ENCODE measurements at regions not wholly inside any gene's neighbourhood (a gene's known extent, or its start where the extent isn't known, plus 50 kb on each side); places are given as distances from the start of the nearest gene placed in this dataset.

DNA sequence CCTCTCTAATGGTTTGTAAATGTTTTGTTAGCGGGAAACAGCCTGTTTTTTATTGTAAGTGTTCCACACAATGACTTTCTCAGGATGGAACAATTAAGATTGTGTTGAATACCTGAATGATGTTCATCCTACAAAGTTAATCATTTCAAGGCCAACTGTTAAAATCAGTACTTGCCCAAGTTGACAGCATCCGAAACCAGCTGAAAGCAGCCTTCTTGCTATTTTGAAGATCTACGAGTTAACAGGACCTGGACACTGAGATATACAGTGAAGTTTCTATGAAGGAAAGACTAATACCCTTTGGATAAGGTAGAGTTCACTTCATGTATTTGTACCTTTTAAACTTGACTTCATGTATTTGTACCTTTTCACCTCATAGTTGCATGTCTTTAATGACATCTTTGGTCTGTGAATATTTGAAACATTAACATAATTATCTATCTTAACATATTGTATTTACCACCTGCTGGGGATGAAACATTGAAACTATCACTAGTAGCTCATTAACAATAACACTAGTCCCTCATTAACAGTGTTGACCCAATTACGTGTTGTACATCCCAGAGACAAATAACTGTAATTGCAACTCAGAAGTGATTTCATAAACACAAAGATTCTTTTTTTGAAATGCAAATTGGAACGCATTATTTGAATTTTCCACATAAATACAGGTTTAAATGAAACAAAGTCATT is 556.0 kb upstream of the MEX3C start:
- H3K4me3 ChIP-seq (ENCODE audit: low read depth, low read length): no peak overlapping the region
- TF ChIP-seq, protein P1, sequence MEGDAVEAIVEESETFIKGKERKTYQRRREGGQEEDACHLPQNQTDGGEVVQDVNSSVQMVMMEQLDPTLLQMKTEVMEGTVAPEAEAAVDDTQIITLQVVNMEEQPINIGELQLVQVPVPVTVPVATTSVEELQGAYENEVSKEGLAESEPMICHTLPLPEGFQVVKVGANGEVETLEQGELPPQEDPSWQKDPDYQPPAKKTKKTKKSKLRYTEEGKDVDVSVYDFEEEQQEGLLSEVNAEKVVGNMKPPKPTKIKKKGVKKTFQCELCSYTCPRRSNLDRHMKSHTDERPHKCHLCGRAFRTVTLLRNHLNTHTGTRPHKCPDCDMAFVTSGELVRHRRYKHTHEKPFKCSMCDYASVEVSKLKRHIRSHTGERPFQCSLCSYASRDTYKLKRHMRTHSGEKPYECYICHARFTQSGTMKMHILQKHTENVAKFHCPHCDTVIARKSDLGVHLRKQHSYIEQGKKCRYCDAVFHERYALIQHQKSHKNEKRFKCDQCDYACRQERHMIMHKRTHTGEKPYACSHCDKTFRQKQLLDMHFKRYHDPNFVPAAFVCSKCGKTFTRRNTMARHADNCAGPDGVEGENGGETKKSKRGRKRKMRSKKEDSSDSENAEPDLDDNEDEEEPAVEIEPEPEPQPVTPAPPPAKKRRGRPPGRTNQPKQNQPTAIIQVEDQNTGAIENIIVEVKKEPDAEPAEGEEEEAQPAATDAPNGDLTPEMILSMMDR (IDR thresholded peaks at IDR 0.05; ENCODE audit: insufficient read depth, low read length): no peak

GRCh38 chr18:51754566-51754965 is 557.1 kb upstream of the MEX3C start:
- TF ChIP-seq, protein P1 (IDR thresholded peaks at IDR 0.05; ENCODE audit: insufficient read depth, low read length): no peak
- DNase-seq (ENCODE audit: low read depth): no peak
- H3K4me3 ChIP-seq (ENCODE audit: low read depth, low read length): no peak overlapping the region

More for the DNA sequence above, 556.0 kb upstream of the MEX3C start:
- DNase-seq (ENCODE audit: low read depth): no peak

- no peak for DNase-seq (ENCODE audit: low read depth)
- TF ChIP-seq, protein P1 (IDR thresholded peaks at IDR 0.05; ENCODE audit: insufficient read depth, low read length): no peak
- no peak overlapping the region for H3K4me3 ChIP-seq (ENCODE audit: low read depth, low read length)
Measured at GRCh38 chr18:51757255-51757924, 559.9 kb upstream of the MEX3C start.

GRCh38 chr18:51762373-51762772 is 564.9 kb upstream of the MEX3C start:
- H3K4me3 ChIP-seq (ENCODE audit: low read depth, low read length): no peak overlapping the region
- TF ChIP-seq, protein P1 (IDR thresholded peaks at IDR 0.05; ENCODE audit: insufficient read depth, low read length): no peak
- no peak for DNase-seq (ENCODE audit: low read depth)

DNA sequence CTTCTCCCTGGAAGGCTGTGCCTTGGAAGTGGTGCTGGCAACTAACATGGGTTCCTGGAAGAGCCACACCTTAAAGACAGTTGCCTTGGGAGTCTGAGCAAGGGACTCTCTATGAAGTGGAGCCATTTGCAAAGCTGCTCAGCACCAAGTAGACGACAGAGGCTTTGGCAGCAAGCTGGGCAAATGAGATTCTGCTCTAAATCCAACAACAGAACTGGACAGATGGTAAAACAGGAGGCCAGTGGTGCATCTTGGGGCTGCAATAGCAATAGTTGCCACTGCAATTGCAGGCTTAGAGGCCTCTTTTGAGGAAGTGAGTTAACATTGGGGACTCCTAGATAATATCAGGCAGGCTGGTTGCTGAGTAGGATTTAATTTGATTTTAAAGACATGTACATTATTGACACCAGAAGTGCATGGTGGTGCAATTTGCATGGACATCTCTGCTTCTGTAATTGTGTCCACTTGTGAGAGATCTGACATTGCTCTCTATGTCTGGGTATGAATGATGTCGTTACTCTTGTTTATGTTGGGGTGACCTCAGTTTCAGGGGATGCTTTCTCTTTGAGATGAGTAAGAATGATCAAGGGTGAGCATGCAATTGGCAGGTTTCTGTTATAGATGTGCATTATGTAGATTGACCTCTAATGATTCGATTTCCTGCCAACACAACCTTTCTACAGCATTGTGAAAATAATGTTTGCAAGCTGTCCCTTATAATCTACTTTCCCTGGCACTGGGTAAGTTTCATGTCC is 568.3 kb upstream of the MEX3C start:
- no peak for DNase-seq (ENCODE audit: low read depth)
- TF ChIP-seq, protein P1 (IDR thresholded peaks at IDR 0.05; ENCODE audit: insufficient read depth, low read length): no peak
- H3K4me3 ChIP-seq (ENCODE audit: low read depth, low read length): no peak overlapping the region

DNA sequence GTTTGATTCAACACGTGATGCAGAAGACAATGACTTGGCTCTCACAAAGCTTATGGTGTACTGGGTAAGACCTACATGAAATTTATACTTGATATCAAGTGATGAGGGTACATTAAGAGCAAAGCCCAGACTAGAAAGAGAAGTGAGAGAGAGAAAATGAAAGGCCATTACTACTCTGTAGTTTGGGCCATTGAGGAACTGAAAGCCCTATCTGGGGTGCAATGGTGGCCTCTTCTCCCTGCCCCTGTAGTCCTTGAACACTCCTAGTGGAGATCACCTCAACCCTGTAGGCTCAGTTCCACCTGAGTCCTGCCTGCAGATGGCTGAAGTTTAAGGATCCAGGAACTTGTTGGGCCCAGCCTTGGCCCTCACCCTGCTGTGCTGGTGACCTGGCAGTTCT is 569.8 kb upstream of the MEX3C start:
- H3K4me3 ChIP-seq (ENCODE audit: low read depth, low read length): no peak overlapping the region
- DNase-seq (ENCODE audit: low read depth): no peak
- TF ChIP-seq, protein P1 (IDR thresholded peaks at IDR 0.05; ENCODE audit: insufficient read depth, low read length): no peak
